GM12874 (cell line): ENCODE measurements at regions not wholly inside any gene's neighbourhood (a gene's known extent, or its start where the extent isn't known, plus 50 kb on each side); places are given as distances from the start of the nearest gene placed in this dataset.

Experiments used
- TF ChIP-seq, protein P1 (sequence below): IDR thresholded peaks from 2 replicates; pipeline ENCODE4 v1.5.1; 2011; ENCODE audit warnings: low read depth, mild to moderate bottlenecking, control low read depth, low read length, moderate library complexity; ENCODE audit not compliant: insufficient read depth

DNA sequence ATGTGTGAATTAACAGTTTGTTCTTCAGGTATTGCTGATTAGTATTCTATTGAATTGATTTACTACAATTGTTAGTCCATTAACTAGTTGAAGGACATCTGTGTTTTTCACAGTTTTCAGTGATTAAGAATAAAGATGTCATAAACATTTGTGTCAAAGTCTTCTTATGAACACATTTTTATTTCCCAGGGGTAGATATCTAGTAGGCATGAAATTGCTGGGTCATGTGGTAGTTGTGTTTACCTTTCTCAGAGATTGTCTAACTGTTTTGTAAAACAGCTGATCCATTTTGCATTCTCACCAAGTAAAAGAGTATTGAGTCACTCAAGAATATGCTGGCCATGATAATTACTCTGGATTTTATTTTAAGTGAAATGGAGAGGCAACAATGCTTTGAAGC lies 1145.3 kb downstream of the FSCB start:
- TF ChIP-seq, protein P1, sequence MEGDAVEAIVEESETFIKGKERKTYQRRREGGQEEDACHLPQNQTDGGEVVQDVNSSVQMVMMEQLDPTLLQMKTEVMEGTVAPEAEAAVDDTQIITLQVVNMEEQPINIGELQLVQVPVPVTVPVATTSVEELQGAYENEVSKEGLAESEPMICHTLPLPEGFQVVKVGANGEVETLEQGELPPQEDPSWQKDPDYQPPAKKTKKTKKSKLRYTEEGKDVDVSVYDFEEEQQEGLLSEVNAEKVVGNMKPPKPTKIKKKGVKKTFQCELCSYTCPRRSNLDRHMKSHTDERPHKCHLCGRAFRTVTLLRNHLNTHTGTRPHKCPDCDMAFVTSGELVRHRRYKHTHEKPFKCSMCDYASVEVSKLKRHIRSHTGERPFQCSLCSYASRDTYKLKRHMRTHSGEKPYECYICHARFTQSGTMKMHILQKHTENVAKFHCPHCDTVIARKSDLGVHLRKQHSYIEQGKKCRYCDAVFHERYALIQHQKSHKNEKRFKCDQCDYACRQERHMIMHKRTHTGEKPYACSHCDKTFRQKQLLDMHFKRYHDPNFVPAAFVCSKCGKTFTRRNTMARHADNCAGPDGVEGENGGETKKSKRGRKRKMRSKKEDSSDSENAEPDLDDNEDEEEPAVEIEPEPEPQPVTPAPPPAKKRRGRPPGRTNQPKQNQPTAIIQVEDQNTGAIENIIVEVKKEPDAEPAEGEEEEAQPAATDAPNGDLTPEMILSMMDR: no peak

DNA sequence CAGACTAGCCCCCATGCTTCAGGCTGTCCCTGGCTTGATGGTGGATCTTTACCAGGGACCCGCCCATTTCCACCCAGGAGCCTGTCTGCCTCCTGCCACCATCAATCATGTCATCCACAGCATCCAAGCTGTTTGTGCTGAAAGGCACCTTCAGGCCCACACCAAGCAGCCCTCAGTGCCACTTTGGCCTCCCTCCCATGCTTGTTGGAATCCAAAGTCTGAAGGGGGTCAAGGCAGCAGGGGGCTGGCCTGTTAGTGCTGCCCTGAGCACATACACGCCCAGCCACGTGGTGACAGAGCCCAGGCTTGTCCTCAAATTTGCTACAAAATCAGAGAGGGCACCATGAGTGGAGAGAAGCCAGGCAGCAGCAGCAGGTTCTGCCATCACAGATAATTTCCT lies 1146.8 kb downstream of the FSCB start:
- TF ChIP-seq, protein P1: no peak

DNA sequence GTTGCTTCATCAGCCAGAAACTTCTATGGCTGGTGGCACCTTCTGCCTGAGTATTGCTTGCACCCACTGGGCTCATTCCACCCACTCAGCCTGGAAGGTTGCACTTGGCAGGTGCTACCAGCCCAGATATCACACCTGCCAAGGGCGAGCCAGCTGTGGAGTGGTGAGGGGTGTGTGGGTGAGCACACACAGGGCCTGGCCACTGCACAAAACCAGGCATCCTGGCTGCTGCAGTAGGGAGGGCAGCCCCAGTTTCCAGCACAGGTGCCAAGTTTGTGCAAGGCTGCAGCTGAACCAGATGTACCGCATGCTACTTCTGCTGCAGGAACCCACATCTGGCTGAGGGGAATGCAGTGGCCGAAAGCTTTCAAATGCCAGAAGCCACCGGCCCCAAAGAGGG lies 1147.8 kb downstream of the FSCB start:
- TF ChIP-seq, protein P1: no peak

DNA sequence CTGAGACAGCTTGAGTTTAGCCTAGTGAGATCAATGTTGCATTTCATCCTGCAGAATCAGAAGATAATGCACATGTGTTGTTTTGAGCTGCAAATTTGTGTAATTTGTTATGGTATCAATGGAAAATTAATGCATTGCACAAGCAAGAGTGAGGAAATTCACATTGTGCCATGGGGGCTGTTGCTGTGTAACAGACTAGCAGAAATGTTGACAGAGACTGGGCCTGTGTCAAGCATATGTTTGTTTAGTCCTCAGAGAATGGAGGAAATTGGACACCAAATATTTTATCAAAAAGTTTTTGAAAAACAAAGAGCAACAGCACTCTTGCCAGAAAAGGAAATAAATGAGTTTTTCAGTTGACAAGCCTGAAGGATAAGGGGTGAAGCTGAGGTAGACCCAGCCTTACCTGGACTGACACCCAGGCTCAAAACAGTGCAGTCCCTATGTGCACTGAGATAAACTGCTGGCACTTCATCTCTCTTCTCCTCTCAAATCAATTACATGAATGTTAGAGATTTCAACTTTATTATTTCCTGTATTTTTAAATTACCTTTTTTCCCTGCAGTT lies 1150.0 kb downstream of the FSCB start:
- TF ChIP-seq, protein P1: no peak

DNA sequence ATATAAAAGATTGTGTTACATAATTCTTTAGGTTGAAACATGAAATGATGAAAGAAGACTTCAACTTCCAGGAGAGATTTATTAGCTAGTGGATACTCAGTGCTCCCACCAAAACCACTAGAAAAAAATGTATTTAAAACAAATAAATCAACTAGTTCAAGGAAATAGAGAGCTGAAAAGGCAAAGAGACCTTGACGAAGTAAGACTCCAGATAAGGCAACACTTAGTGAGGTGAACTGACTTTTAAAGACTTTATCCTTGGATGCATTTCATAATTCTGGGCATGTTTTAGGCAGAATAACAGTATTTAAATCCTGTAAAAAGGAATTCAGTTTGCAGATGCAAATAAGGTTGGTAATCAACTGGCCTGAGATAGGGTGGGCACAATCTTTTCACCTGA lies 1150.7 kb downstream of the FSCB start:
- TF ChIP-seq, protein P1: no peak

DNA sequence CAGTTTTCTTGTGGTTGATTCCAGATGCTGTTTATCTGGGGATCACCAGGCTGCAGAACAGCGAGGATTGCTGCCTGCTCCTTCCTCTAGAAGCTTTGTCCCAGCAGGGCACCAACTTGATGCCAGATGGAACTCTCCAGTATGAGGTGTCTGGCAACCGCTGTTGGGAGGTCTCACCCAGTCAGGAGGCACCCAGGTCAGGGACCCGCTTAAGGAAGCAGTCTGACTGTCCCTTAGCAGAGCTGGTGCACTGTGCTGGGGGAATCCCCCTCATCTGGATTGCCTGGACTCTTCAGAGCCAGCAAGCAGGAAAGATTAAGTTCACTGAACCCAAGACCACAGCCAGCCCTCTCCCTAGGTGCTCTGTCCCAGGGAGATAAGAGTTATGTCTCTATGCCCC lies 1165.2 kb downstream of the FSCB start:
- TF ChIP-seq, protein P1: no peak

DNA sequence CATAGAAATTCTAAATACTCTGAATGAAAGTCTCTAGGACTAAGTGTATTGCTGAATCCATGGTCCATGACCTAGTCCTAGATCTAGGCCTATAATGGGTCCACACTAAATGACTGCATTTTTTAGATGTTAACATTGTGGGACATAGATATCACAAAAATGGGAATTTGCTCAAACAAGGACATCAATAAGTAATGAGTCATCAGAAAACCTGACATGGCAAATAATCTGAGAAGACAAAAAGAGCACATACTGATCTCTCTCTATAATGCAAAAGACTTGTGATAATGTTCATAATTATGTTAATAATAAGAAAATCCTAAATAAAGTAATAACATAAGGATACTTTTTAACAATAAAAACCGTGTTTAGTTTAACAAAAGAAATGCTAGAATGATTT lies 1168.4 kb downstream of the FSCB start:
- TF ChIP-seq, protein P1: no peak

DNA sequence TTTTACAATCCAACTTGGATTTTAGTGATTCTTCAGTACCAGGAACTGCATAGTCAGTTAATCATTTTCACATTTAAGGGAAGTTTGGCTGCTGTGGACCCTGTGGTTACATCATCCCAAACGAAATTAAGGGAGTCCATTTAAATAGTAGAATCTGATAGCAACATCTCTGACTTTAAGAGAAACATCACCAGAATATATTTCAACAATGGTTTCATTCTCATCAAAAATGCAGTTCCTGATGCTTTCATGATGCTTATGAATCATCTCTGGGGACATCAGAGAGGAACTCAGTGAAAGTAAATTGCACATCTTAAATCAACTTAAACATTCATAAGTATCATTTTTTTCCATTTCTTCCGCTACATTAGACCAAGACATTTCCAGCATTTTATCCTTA lies 1170.7 kb downstream of the FSCB start:
- TF ChIP-seq, protein P1: no peak
